Upper lobe of left lung (tissue), 4 donors: ENCODE measurements at regions not wholly inside any gene's neighbourhood (a gene's known extent, or its start where the extent isn't known, plus 50 kb on each side); places are given as distances from the start of the nearest gene placed in this dataset.

Source experiments
- POLR2AphosphoS5 ChIP-seq, 2 donors: sonication (generic); formaldehyde crosslinking; IDR thresholded peaks; one replicate each; pipeline ENCODE4 v1.5.1; 2017; ENCODE audit warnings: antibody characterized with exemption in 2 of 2
- TF ChIP-seq, protein P1 (sequence below), 6 experiments: fragments of 450-650 bp in 4 of 6; fragments of 200-600 bp in 2 of 6; sonication (generic) in 2 of 6; IDR thresholded peaks; one replicate each; pipeline ENCODE4 v1.5.1; 2016 to 2019; ENCODE audit warnings: antibody characterized with exemption in 6 of 6

DNA sequence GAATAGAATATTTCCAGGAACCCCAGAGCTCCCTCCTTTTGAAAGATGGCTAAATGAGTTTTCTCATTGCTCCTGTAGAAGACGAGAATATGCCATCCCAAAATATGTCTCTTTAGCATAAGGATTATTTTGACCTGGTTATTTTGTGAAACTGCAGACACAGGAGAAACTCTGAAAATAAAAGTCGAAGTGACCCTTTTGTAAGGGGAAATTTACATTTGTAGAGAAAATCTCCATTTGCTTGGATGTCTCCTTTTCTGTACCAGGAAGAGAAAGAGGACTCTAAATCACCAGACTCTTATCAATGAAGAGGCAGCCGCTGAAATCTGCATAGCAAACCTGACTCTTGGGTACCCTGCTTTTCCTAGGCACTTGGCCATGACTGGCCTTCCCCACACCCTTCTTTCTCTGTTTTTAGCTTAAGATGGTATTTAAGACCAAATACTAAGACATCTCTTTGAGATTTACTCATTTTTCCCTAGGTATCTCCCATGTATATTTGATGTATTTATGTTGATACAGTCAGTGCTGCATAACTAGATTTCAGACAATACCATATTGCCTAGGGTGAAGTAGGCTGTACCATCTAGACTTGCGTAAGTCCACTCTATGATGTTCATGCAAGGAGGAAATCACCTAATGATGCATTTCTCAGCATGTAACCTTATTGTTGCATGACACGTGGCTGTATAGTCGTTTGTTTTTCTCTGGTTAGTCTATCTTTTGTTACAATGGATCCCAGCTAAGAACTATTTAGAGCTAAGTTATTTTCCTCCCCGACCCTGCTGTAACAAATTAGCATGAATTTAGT lies 98.2 kb upstream of the UBE3A start:
- TF ChIP-seq, protein P1, sequence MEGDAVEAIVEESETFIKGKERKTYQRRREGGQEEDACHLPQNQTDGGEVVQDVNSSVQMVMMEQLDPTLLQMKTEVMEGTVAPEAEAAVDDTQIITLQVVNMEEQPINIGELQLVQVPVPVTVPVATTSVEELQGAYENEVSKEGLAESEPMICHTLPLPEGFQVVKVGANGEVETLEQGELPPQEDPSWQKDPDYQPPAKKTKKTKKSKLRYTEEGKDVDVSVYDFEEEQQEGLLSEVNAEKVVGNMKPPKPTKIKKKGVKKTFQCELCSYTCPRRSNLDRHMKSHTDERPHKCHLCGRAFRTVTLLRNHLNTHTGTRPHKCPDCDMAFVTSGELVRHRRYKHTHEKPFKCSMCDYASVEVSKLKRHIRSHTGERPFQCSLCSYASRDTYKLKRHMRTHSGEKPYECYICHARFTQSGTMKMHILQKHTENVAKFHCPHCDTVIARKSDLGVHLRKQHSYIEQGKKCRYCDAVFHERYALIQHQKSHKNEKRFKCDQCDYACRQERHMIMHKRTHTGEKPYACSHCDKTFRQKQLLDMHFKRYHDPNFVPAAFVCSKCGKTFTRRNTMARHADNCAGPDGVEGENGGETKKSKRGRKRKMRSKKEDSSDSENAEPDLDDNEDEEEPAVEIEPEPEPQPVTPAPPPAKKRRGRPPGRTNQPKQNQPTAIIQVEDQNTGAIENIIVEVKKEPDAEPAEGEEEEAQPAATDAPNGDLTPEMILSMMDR (IDR thresholded peaks at IDR 0.05): no peak
- TF ChIP-seq POLR2AphosphoS5 (IDR thresholded peaks at IDR 0.05): no peak
